ENCODE measurements at regions not wholly inside any gene's neighbourhood (a gene's known extent, or its start where the extent isn't known, plus 50 kb on each side); places are given as distances from the start of the nearest gene placed in this dataset.

DNA sequence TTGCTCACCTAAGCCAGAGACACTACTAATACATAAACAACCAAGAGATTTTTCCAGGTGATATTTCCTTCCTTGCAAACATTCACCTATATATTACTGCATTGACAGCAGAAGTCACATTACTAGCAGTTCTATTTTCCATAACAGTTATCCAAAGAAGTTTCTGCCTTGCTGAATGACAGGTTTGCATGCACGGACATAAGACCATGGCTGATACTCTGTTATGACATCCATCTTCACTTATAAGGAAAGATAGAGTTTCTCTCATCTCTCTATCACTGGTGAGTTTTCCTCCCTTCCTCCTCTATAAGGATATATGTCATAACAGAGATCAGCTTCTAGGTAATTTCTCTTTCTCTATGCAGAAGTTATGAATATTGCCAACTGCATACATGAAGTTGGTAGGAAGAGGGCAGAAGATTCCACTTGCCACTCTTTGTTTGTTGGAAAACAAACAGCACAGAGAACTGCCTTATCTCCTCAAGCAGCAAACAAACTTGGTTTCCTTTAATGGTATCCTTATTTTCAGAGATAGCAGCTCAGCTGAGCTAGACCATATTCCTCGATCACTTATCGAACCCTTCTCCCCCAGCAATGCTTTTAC is 557.0 kb downstream of the VRK1 start:
- no peak for DNase-seq (ENCODE audit: low spot score)
- Histone ChIP-seq H3K9me3 (no peaks in the 10 kb centered on the region), H3K4me3 (no peak overlapping the region), H3K4me1 (ENCODE audit: control insufficient read depth in 1 of 2, low read depth in 2 of 2) (no peaks in the 10 kb centered on the region), H3K27me3 (replicated peaks; ENCODE audit: insufficient read depth) (no peaks in the 10 kb centered on the region), H3K27ac (no peak overlapping the region), H3K36me3 (no peaks in the 10 kb centered on the region)
- no peak for ATAC-seq (ENCODE audit: insufficient number of reproducible peaks, low FRiP score, low read depth)
- TF ChIP-seq, protein P1, sequence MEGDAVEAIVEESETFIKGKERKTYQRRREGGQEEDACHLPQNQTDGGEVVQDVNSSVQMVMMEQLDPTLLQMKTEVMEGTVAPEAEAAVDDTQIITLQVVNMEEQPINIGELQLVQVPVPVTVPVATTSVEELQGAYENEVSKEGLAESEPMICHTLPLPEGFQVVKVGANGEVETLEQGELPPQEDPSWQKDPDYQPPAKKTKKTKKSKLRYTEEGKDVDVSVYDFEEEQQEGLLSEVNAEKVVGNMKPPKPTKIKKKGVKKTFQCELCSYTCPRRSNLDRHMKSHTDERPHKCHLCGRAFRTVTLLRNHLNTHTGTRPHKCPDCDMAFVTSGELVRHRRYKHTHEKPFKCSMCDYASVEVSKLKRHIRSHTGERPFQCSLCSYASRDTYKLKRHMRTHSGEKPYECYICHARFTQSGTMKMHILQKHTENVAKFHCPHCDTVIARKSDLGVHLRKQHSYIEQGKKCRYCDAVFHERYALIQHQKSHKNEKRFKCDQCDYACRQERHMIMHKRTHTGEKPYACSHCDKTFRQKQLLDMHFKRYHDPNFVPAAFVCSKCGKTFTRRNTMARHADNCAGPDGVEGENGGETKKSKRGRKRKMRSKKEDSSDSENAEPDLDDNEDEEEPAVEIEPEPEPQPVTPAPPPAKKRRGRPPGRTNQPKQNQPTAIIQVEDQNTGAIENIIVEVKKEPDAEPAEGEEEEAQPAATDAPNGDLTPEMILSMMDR (IDR thresholded peaks at IDR 0.05), result no peak

DNA sequence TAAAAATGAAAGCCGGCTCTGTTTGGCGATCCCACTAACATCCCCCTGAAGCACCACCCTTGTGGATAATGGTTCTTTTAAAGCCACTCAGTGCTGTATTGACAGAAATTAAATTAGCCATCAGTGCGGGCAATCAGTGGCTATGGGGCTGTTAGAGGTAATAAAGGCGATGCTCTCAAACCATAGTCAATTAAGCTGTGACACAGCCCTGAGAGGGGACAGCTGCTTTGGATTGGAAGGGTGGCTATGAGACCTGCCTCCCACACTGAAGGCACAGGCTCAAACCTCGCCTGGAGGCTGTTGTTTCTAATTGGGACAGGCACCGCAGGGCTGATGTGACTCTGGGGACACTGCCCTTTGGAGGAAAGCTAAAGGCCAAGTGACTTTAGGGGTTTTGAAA is 562.2 kb downstream of the VRK1 start:
- Histone ChIP-seq H3K9me3 (no peaks in the 10 kb centered on the region), H3K27ac (no peak overlapping the region), H3K4me3 (no peak overlapping the region), H3K36me3 (no peaks in the 10 kb centered on the region), H3K27me3 (replicated peaks; ENCODE audit: insufficient read depth) (no peaks in the 10 kb centered on the region), H3K4me1 (ENCODE audit: control insufficient read depth in 1 of 2, low read depth in 2 of 2) (no peaks in the 10 kb centered on the region)
- TF ChIP-seq, protein P1 (IDR thresholded peaks at IDR 0.05), result no peak
- no peak for ATAC-seq (ENCODE audit: insufficient number of reproducible peaks, low FRiP score, low read depth)
- no peak for DNase-seq (ENCODE audit: low spot score)

DNA sequence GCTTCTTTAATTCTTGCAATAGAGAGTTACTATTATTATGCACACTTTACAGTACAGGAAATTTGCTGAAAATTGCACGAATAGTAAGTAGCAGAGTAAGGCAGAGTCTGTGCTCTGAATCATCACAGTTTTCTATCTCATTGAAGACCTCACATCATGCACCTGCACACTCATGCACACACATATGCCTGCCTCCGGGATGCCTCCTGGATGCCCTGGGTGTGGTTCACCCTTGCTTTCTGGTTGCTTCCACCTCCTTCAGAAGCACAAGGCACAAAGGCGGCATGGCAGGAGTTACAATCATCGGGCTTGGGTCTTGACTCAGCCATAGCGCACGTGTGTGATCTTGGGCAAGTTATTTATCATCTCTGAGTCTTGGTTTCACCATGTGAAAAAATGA is 564.0 kb downstream of the VRK1 start:
- Histone ChIP-seq H3K27ac (no peak overlapping the region), H3K36me3 (no peaks in the 10 kb centered on the region), H3K9me3 (no peaks in the 10 kb centered on the region), H3K27me3 (replicated peaks; ENCODE audit: insufficient read depth) (no peaks in the 10 kb centered on the region), H3K4me3 (no peak overlapping the region), H3K4me1 (ENCODE audit: control insufficient read depth in 1 of 2, low read depth in 2 of 2) (no peaks in the 10 kb centered on the region)
- no peak for DNase-seq (ENCODE audit: low spot score)
- TF ChIP-seq, protein P1 (IDR thresholded peaks at IDR 0.05), result no peak
- ATAC-seq (ENCODE audit: insufficient number of reproducible peaks, low FRiP score, low read depth), result no peak

DNA sequence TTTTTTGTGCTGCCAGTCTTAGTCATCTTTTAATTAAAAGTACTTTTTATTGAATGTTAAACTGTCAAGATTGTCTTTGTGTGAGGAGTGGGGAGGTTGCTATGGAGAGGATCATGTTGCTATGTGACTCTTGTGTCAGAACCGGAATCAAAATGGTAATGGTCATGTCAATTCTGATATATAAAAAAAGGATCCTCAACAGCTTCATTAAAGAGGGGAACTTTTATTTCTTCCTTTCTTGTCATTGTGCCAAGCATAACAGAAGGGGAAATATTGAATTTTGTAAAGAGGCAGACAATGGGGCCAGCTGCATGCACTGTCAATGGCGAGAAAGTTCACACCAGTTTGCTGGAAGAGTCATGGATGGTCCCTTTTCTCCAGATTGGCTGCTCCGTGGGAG is 564.8 kb downstream of the VRK1 start:
- Histone ChIP-seq H3K9me3 (no peaks in the 10 kb centered on the region), H3K4me1 (ENCODE audit: control insufficient read depth in 1 of 2, low read depth in 2 of 2) (no peaks in the 10 kb centered on the region)

DNA sequence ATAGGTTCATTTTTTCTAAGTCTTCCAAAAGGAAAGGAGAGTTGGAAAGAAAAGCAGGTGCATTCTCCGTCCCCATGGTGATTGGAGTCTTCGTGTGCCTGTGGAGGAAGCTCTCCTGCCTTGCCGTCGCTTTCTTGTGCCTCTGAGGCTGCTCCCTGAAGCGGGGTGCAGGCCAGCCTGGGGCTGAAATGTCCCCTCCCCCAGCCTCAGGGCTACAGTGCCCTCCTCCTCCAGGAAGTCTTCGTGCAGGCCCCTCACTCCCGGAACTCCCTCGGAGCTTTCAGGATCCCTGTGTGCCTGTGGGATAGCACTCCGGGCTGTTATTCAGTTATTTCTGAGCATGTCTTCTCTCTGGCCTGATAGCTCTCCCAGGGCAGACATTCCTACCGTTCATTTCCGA is 569.2 kb downstream of the VRK1 start:
- no peaks in the 10 kb centered on the region for H3K27me3 ChIP-seq (replicated peaks; ENCODE audit: insufficient read depth)
- peaks cover 3% of the 10 kb centered on the region for H3K9me3 ChIP-seq
- no peak for ATAC-seq (ENCODE audit: insufficient number of reproducible peaks, low FRiP score, low read depth)
- H3K36me3 ChIP-seq, result no peaks in the 10 kb centered on the region
- DNase-seq (ENCODE audit: low spot score), result no peak
- TF ChIP-seq, protein P1 (IDR thresholded peaks at IDR 0.05), result no peak
- no peaks in the 10 kb centered on the region for H3K4me1 ChIP-seq (ENCODE audit: control insufficient read depth in 1 of 2, low read depth in 2 of 2)
- no peak overlapping the region for H3K27ac ChIP-seq
- H3K4me3 ChIP-seq, result no peak overlapping the region

More for the DNA sequence above, 564.8 kb downstream of the VRK1 start:
- Histone ChIP-seq H3K4me3 (no peak overlapping the region), H3K27me3 (replicated peaks; ENCODE audit: insufficient read depth) (no peaks in the 10 kb centered on the region), H3K27ac (no peak overlapping the region), H3K36me3 (no peaks in the 10 kb centered on the region)
- no peak for DNase-seq (ENCODE audit: low spot score)
- no peak for ATAC-seq (ENCODE audit: insufficient number of reproducible peaks, low FRiP score, low read depth)
- TF ChIP-seq, protein P1 (IDR thresholded peaks at IDR 0.05), result no peak
